ENCODE measurements at regions not wholly inside any gene's neighbourhood (a gene's known extent, or its start where the extent isn't known, plus 50 kb on each side); places are given as distances from the start of the nearest gene placed in this dataset.

- Histone ChIP-seq H3F3A (ENCODE audit: insufficient read depth, low read length) (no peaks in the 10 kb centered on the region), H3K4me3 (ENCODE audit: low read length) (no peak overlapping the region), H3K36me3 (replicated peaks; ENCODE audit: insufficient read depth, low read length) (no peaks in the 10 kb centered on the region), H3K27me3 (replicated peaks; ENCODE audit: insufficient read depth, low read length) (no peaks in the 10 kb centered on the region), H3K9ac (ENCODE audit: low read length) (no peak overlapping the region), H3K4me1 (ENCODE audit: low read length) (no peaks in the 10 kb centered on the region), H2AFZ (ENCODE audit: low read length) (no peak overlapping the region), H3K9me2 (replicated peaks; ENCODE audit: insufficient read depth, low read length) (no peaks in the 10 kb centered on the region), H3K79me2 (ENCODE audit: low read length) (no peaks in the 10 kb centered on the region), H3K27ac (ENCODE audit: low read length) (no peak overlapping the region), H3K9me3 (replicated peaks; ENCODE audit: insufficient read depth, low read length) (no peaks in the 10 kb centered on the region), H4K20me1 (ENCODE audit: insufficient read depth, low read length) (no peaks in the 10 kb centered on the region), H3K4me2 (ENCODE audit: low read depth, low read length) (no peak overlapping the region)
- no peak for DNase-seq
- no peak for TF ChIP-seq EZH2phosphoT487 (IDR thresholded peaks at IDR 0.05; ENCODE audit: low read length)
- TF ChIP-seq CTCF (IDR thresholded peaks at IDR 0.05; ENCODE audit: low read length), result no peak
- TF ChIP-seq EZH2 (optimal IDR thresholded peaks at IDR 0.05; ENCODE audit: low read depth, low read length), result no peak
These were observed 384.0 kb upstream of the TPM1 start for GRCh38 chr15:62658498-62658897.

GRCh38 chr15:62663547-62663946 is 379.0 kb upstream of the TPM1 start:
- Histone ChIP-seq H3K4me2 (ENCODE audit: low read depth, low read length) (no peak overlapping the region), H2AFZ (ENCODE audit: low read length) (no peak overlapping the region), H3K27me3 (replicated peaks; ENCODE audit: insufficient read depth, low read length) (no peaks in the 10 kb centered on the region), H3K36me3 (replicated peaks; ENCODE audit: insufficient read depth, low read length) (no peaks in the 10 kb centered on the region), H3K9me2 (replicated peaks; ENCODE audit: insufficient read depth, low read length) (no peaks in the 10 kb centered on the region), H3F3A (ENCODE audit: insufficient read depth, low read length) (no peaks in the 10 kb centered on the region), H4K20me1 (ENCODE audit: insufficient read depth, low read length) (no peaks in the 10 kb centered on the region), H3K4me3 (ENCODE audit: low read length) (no peak overlapping the region), H3K79me2 (ENCODE audit: low read length) (no peaks in the 10 kb centered on the region), H3K4me1 (ENCODE audit: low read length) (no peaks in the 10 kb centered on the region), H3K9me3 (replicated peaks; ENCODE audit: insufficient read depth, low read length) (no peaks in the 10 kb centered on the region), H3K9ac (ENCODE audit: low read length) (no peak overlapping the region), H3K27ac (ENCODE audit: low read length) (no peak overlapping the region)
- DNase-seq, result no peak
- TF ChIP-seq EZH2 (optimal IDR thresholded peaks at IDR 0.05; ENCODE audit: low read depth, low read length), result no peak
- no peak for TF ChIP-seq EZH2phosphoT487 (IDR thresholded peaks at IDR 0.05; ENCODE audit: low read length)
- TF ChIP-seq CTCF (IDR thresholded peaks at IDR 0.05; ENCODE audit: low read length), result no peak

GRCh38 chr15:62665449-62665848 is 377.1 kb upstream of the TPM1 start:
- Histone ChIP-seq H2AFZ (ENCODE audit: low read length) (no peak overlapping the region), H3K27me3 (replicated peaks; ENCODE audit: insufficient read depth, low read length) (no peaks in the 10 kb centered on the region), H3K27ac (ENCODE audit: low read length) (no peak overlapping the region), H3K9me3 (replicated peaks; ENCODE audit: insufficient read depth, low read length) (no peaks in the 10 kb centered on the region), H3K9me2 (replicated peaks; ENCODE audit: insufficient read depth, low read length) (no peaks in the 10 kb centered on the region), H3K9ac (ENCODE audit: low read length) (no peak overlapping the region), H3K4me3 (ENCODE audit: low read length) (no peak overlapping the region), H3F3A (ENCODE audit: insufficient read depth, low read length) (no peaks in the 10 kb centered on the region), H3K4me2 (ENCODE audit: low read depth, low read length) (no peak overlapping the region), H3K36me3 (replicated peaks; ENCODE audit: insufficient read depth, low read length) (no peaks in the 10 kb centered on the region), H3K79me2 (ENCODE audit: low read length) (no peaks in the 10 kb centered on the region), H4K20me1 (ENCODE audit: insufficient read depth, low read length) (no peaks in the 10 kb centered on the region), H3K4me1 (ENCODE audit: low read length) (no peaks in the 10 kb centered on the region)
- TF ChIP-seq CTCF (IDR thresholded peaks at IDR 0.05; ENCODE audit: low read length) (no peak), EZH2 (optimal IDR thresholded peaks at IDR 0.05; ENCODE audit: low read depth, low read length) (no peak), EZH2phosphoT487 (IDR thresholded peaks at IDR 0.05; ENCODE audit: low read length) (no peak)
- no peak for DNase-seq

Measured in MM.1S (cell line).